HepG2 (cell line): ENCODE measurements at regions not wholly inside any gene's neighbourhood (a gene's known extent, or its start where the extent isn't known, plus 50 kb on each side); places are given as distances from the start of the nearest gene placed in this dataset.
A peak's percentile ranks its signal among the peaks of the same experiment; 100 is the strongest.

Source experiments
- ATAC-seq: fragments of 200-7000 bp; cut with Tn5 transposase; 3 replicates; pipeline ENCODE4 v1.9.1; 2020; ENCODE audit warnings: mild to moderate bottlenecking, moderate library complexity
- BruUV-seq: library from RNA; stranded (reverse); fragments of 400-500 nt; replicated peaks from 2 replicates; lab custom pipeline; 2021; lab: Mats Ljungman, UMichigan
- CTCF ChIA-PET: fragments of 300-600 bp; formaldehyde crosslinking; extraction: SDS; loops from one replicate; lab custom pipeline; 2021; ENCODE audit warnings: low total read pairs, inconsistent platforms, low intra/inter-chr PET ratio; lab: Yijun Ruan, JAX
- POLR2A ChIA-PET: fragments of 350-600 bp; sonication (Branson Sonifier 250); formaldehyde crosslinking; loops from one replicate; lab custom pipeline; 2020; ENCODE audit warnings: antibody characterized with exemption, inconsistent platforms; lab: Yijun Ruan, JAX
- DNase-seq: peaks from one replicate; pipeline ENCODE4 v3.0.0-alpha.2; 2015; ENCODE audit warnings: low spot score
- FAIRE-seq: peaks from 3 replicates; lab custom pipeline; 2011; peaks lifted over from hg19 to GRCh38; lab: Jason Lieb, UNC
- H2AFZ ChIP-seq: one replicate; pipeline ENCODE4 v1.6.1; 2011; ENCODE audit warnings: low read length, inconsistent platforms
- H3K27ac ChIP-seq: fragments of 300-600 bp; 3 replicates; pipeline ENCODE4 v1.8.0; 2011; ENCODE audit warnings: mixed run types, mild to moderate bottlenecking, mixed read lengths, low read length, inconsistent platforms; ENCODE audit not compliant: insufficient read depth; ENCODE audit errors: extremely low read length
- H3K27me3 ChIP-seq, 2 experiments: fragments of 200-600 bp in 1 of 2; 2 replicates in 1 of 2; 3 replicates in 1 of 2; pipeline versions ENCODE4 v1.6.0 to v1.8.0; 2011; ENCODE audit warnings: low read length in 2 of 2, mild to moderate bottlenecking in 2 of 2, moderate library complexity in 2 of 2, inconsistent platforms in 1 of 2; ENCODE audit not compliant: insufficient read depth in 2 of 2, control insufficient read depth in 1 of 2
- H3K36me3 ChIP-seq, 2 experiments: fragments of 200-600 bp in 1 of 2; replicated peaks in 1 of 2; 2 replicates in 1 of 2; 3 replicates in 1 of 2; pipeline versions ENCODE4 v1.5.1 to v1.8.0; 2011; ENCODE audit warnings: low read length in 2 of 2, inconsistent platforms in 1 of 2; ENCODE audit not compliant: insufficient read depth in 2 of 2, control insufficient read depth in 1 of 2
- H3K4me1 ChIP-seq: 2 replicates; pipeline ENCODE4 v1.5.1; 2012; ENCODE audit warnings: low read length, inconsistent platforms; ENCODE audit not compliant: insufficient read depth
- H3K4me2 ChIP-seq: 2 replicates; pipeline ENCODE4 v1.6.0; 2011; ENCODE audit warnings: low read depth, low read length, inconsistent platforms
- H3K4me3 ChIP-seq, 3 experiments: fragments of 200-600 bp in 1 of 3; sonication (generic), shearing (Covaris generic) in 1 of 3; replicated peaks in 1 of 3; 2 replicates each; pipeline ENCODE4 v1.5.1; 2011 to 2016; ENCODE audit warnings: low read length in 3 of 3, inconsistent platforms in 2 of 3, low read depth in 2 of 3, mild to moderate bottlenecking in 2 of 3, control low read depth in 1 of 3, mixed read lengths in 1 of 3; ENCODE audit not compliant: insufficient read depth in 1 of 3
- H3K79me2 ChIP-seq: one replicate; pipeline ENCODE4 v1.6.1; 2011; ENCODE audit warnings: low read length, inconsistent platforms; ENCODE audit not compliant: insufficient read depth
- H3K9ac ChIP-seq: 2 replicates; pipeline ENCODE4 v1.6.0; 2011; ENCODE audit warnings: mild to moderate bottlenecking, low read depth, low read length, inconsistent platforms; ENCODE audit not compliant: insufficient read depth
- H3K9me3 ChIP-seq: 2 replicates; pipeline ENCODE4 v1.5.1; 2012; ENCODE audit warnings: mild to moderate bottlenecking, low read length
- H4K20me1 ChIP-seq: 2 replicates; pipeline ENCODE4 v1.6.0; 2011; ENCODE audit warnings: inconsistent platforms, mild to moderate bottlenecking, low read length, moderate library complexity; ENCODE audit not compliant: insufficient read depth
- ATRX ChIP-seq: sonication (generic); formaldehyde crosslinking; IDR thresholded peaks from 2 replicates; pipeline ENCODE4 v1.4.0; 2020; ENCODE audit warnings: missing genetic modification reagents, borderline replicate concordance
- CCDC6 ChIP-seq: sonication (generic); formaldehyde crosslinking; IDR thresholded peaks from 2 replicates; pipeline ENCODE4 v1.8.1; 2022; ENCODE audit warnings: mild to moderate bottlenecking, missing genetic modification reagents, moderate library complexity
- CTCF ChIP-seq: sonication (generic); formaldehyde crosslinking; IDR thresholded peaks from 2 replicates; pipeline ENCODE4 v1.5.0; 2020; ENCODE audit warnings: mild to moderate bottlenecking, missing genetic modification reagents, moderate library complexity
- MNT ChIP-seq: fragments of 450-650 bp; IDR thresholded peaks from 2 replicates; pipeline ENCODE4 v1.6.1; 2016
- MXD4 ChIP-seq: IDR thresholded peaks from 2 replicates; pipeline ENCODE4 v1.6.1; 2016; ENCODE audit warnings: mild to moderate bottlenecking, missing biosample characterization, missing genetic modification reagents
- SP2 ChIP-seq: sonication (generic); formaldehyde crosslinking; IDR thresholded peaks from 2 replicates; pipeline ENCODE4 v1.5.1; 2020; ENCODE audit warnings: mild to moderate bottlenecking, missing genetic modification reagents
- ZBTB20 ChIP-seq: sonication (generic); formaldehyde crosslinking; IDR thresholded peaks from 2 replicates; pipeline ENCODE4 v1.8.1; 2023; ENCODE audit warnings: missing genetic modification reagents, low read depth, mild to moderate bottlenecking, borderline replicate concordance
- ZKSCAN8 ChIP-seq: IDR thresholded peaks from 2 replicates; pipeline ENCODE4 v1.6.1; 2016; ENCODE audit warnings: borderline replicate concordance, missing genetic modification reagents, missing compliant biosample characterization
- ZMYM4 ChIP-seq: sonication (generic); formaldehyde crosslinking; IDR thresholded peaks from 2 replicates; pipeline ENCODE4 v1.8.1; 2023; ENCODE audit warnings: mild to moderate bottlenecking, missing genetic modification reagents
- ZNF44 ChIP-seq: sonication (generic); formaldehyde crosslinking; IDR thresholded peaks from 2 replicates; pipeline ENCODE4 v1.5.1; 2020; ENCODE audit warnings: mild to moderate bottlenecking, missing genetic modification reagents
- WGBS: methylation state at CpG from one replicate; pipeline ENCODE4 v1.1.6; 2017; ENCODE audit warnings: low lambda C conversion rate; 5-methylcytosine and 5-hydroxymethylcytosine counted together
- in situ Hi-C: cut with HindIII; loops from 2 replicates; pipeline ENCODE4 v1.10.0; 2017; ENCODE audit warnings: low pct_unique_long_range_greater_than_20kb; ENCODE audit not compliant: extremely low pct_ligation_motif_present
- intact Hi-C: fragments of 100-400 bp; cut with micrococcal nuclease; formaldehyde crosslinking; loops from one replicate; pipeline ENCODE4 v1.10.0; 2022; ENCODE audit not compliant: unreplicated experiment

- in situ Hi-C loops = no loop called here
These were observed 511.7 kb upstream of the CNTNAP5 start for GRCh38 chr2:123513351-123513750.

GRCh38 chr2:123514613-123515207 lies 510.4 kb upstream of the CNTNAP5 start:
- CTCF ChIA-PET = no interaction called here
- Histone ChIP-seq H4K20me1 (no peaks in the 10 kb centered on the region), H3K27me3 (no peaks in the 10 kb centered on the region), H3K4me1 (no peaks in the 10 kb centered on the region), H3K9me3 (peaks cover 96% of the 10 kb centered on the region), H3K9ac (no peak overlapping the region), H3K4me2 (no peak overlapping the region), H3K36me3 (no peaks in the 10 kb centered on the region), H3K27ac (no peak overlapping the region), H3K4me3 (no peak overlapping the region), H2AFZ (no peak overlapping the region), H3K79me2 (no peaks in the 10 kb centered on the region)
- no peak for DNase-seq
- TF ChIP-seq ZBTB20 (CRISPR knock-in tag) (no peak), CTCF (CRISPR knock-in tag) (peak; percentile 5; the same call in 1 of the 2 replicates)
- intact Hi-C loops (no loop called here), in situ Hi-C loops (no loop called here)
- POLR2A ChIA-PET = no interaction called here
- BruUV-seq = no TSS peak
- FAIRE-seq = no peak
- WGBS = 20% methylated on average over 9 of the region's 9 CpGs
- ATAC-seq = no peak

More at GRCh38 chr2:123513351-123513750, 511.7 kb upstream of the CNTNAP5 start:
- no peaks in the 10 kb centered on the region for H3K4me1 ChIP-seq
- POLR2A ChIA-PET = no interaction called here
- DNase-seq (no peak), ATAC-seq (no peak), FAIRE-seq (no peak)
- H3K79me2 ChIP-seq = no peaks in the 10 kb centered on the region
- TF ChIP-seq MXD4 (CRISPR knock-in tag) (no peak), ZKSCAN8 (no peak), MNT (no peak), ZMYM4 (CRISPR knock-in tag) (no peak), SP2 (CRISPR knock-in tag) (no peak), CCDC6 (no peak), ATRX (CRISPR knock-in tag) (no peak), ZNF44 (CRISPR knock-in tag) (no peak)
- no peaks in the 10 kb centered on the region for H3K27me3 ChIP-seq
- peaks cover 96% of the 10 kb centered on the region for H3K9me3 ChIP-seq
- H3K4me2 ChIP-seq = no peak overlapping the region
- WGBS = 0% methylated on average over 1 of the region's 1 CpG
- no peaks in the 10 kb centered on the region for H3K36me3 ChIP-seq
- no TSS peak for BruUV-seq
- no peak overlapping the region for H3K27ac ChIP-seq
- H3K9ac ChIP-seq = no peak overlapping the region
- intact Hi-C loops = no loop called here
- no peak overlapping the region for H3K4me3 ChIP-seq
- H4K20me1 ChIP-seq = no peaks in the 10 kb centered on the region
- no peak overlapping the region for H2AFZ ChIP-seq
- CTCF ChIA-PET = no interaction called here
